Hepatocyte (in vitro differentiated cells): ENCODE measurements at regions not wholly inside any gene's neighbourhood (a gene's known extent, or its start where the extent isn't known, plus 50 kb on each side); places are given as distances from the start of the nearest gene placed in this dataset.
"Not testable (repeated sequence)": the region's sequence is repeated elsewhere in the genome, so short reads cannot be mapped to it uniquely, and the experiment has no call there.

Experiments used
- DNase-seq: peaks from one replicate; pipeline ENCODE4 v3.0.0-alpha.2; 2016; ENCODE audit warnings: low spot score
- H2AFZ ChIP-seq: fragments of 200-600 bp; sonication (generic); 2 replicates; pipeline ENCODE4 v1.6.0; 2016; ENCODE audit warnings: antibody characterized with exemption, mild to moderate bottlenecking
- H3K27ac ChIP-seq: fragments of 200-600 bp; sonication (generic); 2 replicates; pipeline ENCODE4 v1.5.1; 2016; ENCODE audit warnings: mild to moderate bottlenecking
- H3K27me3 ChIP-seq: fragments of 200-600 bp; sonication (generic); 2 replicates; pipeline ENCODE4 v1.6.1; 2016
- H3K36me3 ChIP-seq: fragments of 200-600 bp; sonication (generic); replicated peaks from 2 replicates; pipeline ENCODE4 v1.5.1; 2016; ENCODE audit warnings: low read depth; ENCODE audit not compliant: insufficient read depth
- H3K4me1 ChIP-seq: fragments of 200-600 bp; sonication (generic); 2 replicates; pipeline ENCODE4 v1.5.1; 2016; ENCODE audit warnings: mild to moderate bottlenecking, moderate library complexity; ENCODE audit not compliant: insufficient read depth
- H3K4me2 ChIP-seq: fragments of 200-600 bp; sonication (generic); 2 replicates; pipeline ENCODE4 v1.6.0; 2016
- H3K4me3 ChIP-seq: fragments of 200-600 bp; sonication (generic); 2 replicates; pipeline ENCODE4 v1.5.1; 2016; ENCODE audit warnings: mild to moderate bottlenecking
- H3K79me2 ChIP-seq: fragments of 200-600 bp; sonication (generic); 2 replicates; pipeline ENCODE4 v1.6.0; 2017; ENCODE audit warnings: mild to moderate bottlenecking
- H3K9me2 ChIP-seq: fragments of 200-600 bp; sonication (generic); replicated peaks from 2 replicates; pipeline ENCODE4 v1.6.0; 2017; ENCODE audit warnings: mild to moderate bottlenecking; ENCODE audit not compliant: insufficient read depth
- H3K9me3 ChIP-seq: fragments of 200-600 bp; sonication (generic); 2 replicates; pipeline ENCODE4 v1.5.1; 2016; ENCODE audit warnings: low read depth, mild to moderate bottlenecking
- H4K20me1 ChIP-seq: fragments of 200-600 bp; sonication (generic); 2 replicates; pipeline ENCODE4 v1.6.0; 2016; ENCODE audit warnings: mild to moderate bottlenecking; ENCODE audit not compliant: insufficient read depth, poor library complexity, severe bottlenecking
- CTCF ChIP-seq: fragments of 200-600 bp; sonication (generic); IDR thresholded peaks from 2 replicates; pipeline ENCODE4 v1.5.1; 2016; ENCODE audit warnings: antibody characterized with exemption, mild to moderate bottlenecking; ENCODE audit not compliant: poor library complexity
- EZH2 ChIP-seq: fragments of 200-600 bp; sonication (generic); IDR thresholded peaks from 2 replicates; pipeline ENCODE4 v1.6.1; 2016; ENCODE audit warnings: antibody characterized with exemption, mild to moderate bottlenecking, borderline replicate concordance
- EZH2phosphoT487 ChIP-seq: fragments of 200-600 bp; sonication (generic); IDR thresholded peaks from one replicate; pipeline ENCODE4 v1.6.1; 2018; ENCODE audit warnings: antibody characterized with exemption, mild to moderate bottlenecking, low read depth, moderate library complexity; ENCODE audit not compliant: unreplicated experiment, severe bottlenecking
- WGBS: methylation state at CpG from one replicate; pipeline ENCODE4 v1.1.6; 2016; ENCODE audit warnings: low lambda C conversion rate; ENCODE audit errors: missing lambda C conversion rate; 5-methylcytosine and 5-hydroxymethylcytosine counted together

DNA sequence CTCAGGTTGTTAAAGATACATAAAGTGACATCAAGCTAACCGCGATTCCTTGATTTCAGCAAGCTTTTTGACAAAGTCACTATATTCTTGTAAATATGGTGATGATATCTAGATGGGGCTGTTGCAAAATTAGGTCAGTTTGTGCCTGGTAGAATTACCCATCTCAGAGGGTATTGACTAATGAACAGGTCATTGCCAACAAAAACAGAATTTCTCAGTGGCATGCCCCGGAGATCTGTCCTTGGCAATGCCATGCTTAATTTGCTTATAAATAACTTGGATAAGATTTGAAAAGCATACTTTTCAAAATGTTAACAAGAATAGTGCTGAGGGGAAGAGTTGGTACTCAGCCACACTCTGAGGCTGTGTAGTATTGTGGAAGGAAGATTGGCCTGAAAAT is 783.3 kb upstream of the SEMA6A start:
- Histone ChIP-seq H3K4me1 (no peaks in the 10 kb centered on the region), H3K27ac (no peak overlapping the region), H3K9me2 (no peaks in the 10 kb centered on the region), H3K27me3 (no peaks in the 10 kb centered on the region), H4K20me1 (no peaks in the 10 kb centered on the region), H3K4me2 (no peak overlapping the region), H2AFZ (no peak overlapping the region), H3K36me3 (no peaks in the 10 kb centered on the region), H3K9me3 (no peaks in the 10 kb centered on the region), H3K79me2 (no peaks in the 10 kb centered on the region), H3K4me3 (no peak overlapping the region)
- DNase-seq, result no peak
- 95% methylated on average over 3 of the region's 3 CpGs for WGBS
- TF ChIP-seq EZH2, result no peak
- TF ChIP-seq EZH2phosphoT487, result no peak
- TF ChIP-seq CTCF, result no peak

DNA sequence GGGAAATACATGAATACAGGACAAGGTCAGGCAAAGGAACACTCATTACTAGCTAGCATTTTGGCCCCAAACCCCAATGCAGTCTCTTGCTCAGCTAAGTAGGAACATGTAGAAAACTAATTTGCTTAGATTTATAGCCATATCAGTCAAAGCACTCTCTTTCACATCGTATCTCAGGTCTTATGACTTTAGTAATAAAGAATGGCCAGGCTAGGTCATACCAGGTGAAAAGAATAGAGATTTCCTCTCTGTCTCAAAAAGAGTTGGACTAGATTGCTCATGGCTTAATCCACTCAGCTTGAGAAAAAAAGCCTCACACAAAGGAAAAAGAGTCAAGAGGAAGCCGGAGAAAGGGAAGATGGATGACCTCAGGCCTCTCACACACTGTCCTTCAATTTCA is 772.7 kb upstream of the SEMA6A start:
- Histone ChIP-seq H2AFZ (no peak overlapping the region), H3K9me3 (no peaks in the 10 kb centered on the region), H4K20me1 (no peaks in the 10 kb centered on the region), H3K36me3 (no peaks in the 10 kb centered on the region), H3K27me3 (no peaks in the 10 kb centered on the region), H3K4me1 (no peaks in the 10 kb centered on the region), H3K9me2 (no peaks in the 10 kb centered on the region), H3K4me2 (no peak overlapping the region), H3K4me3 (no peak overlapping the region), H3K79me2 (no peaks in the 10 kb centered on the region), H3K27ac (no peak overlapping the region)
- WGBS, result 65% methylated on average over 2 of the region's 2 CpGs
- TF ChIP-seq EZH2, result no peak
- TF ChIP-seq EZH2phosphoT487, result no peak
- no peak for TF ChIP-seq CTCF
- DNase-seq, result no peak

GRCh38 chr5:117343726-117344125 is 769.1 kb upstream of the SEMA6A start:
- H2AFZ ChIP-seq, H3K79me2 ChIP-seq, H3K4me3 ChIP-seq, DNase-seq, H3K36me3 ChIP-seq, H3K4me2 ChIP-seq, H3K27ac ChIP-seq, H3K27me3 ChIP-seq, H3K9me3 ChIP-seq, H3K4me1 ChIP-seq, H4K20me1 ChIP-seq, H3K9me2 ChIP-seq: not testable (repeated sequence)
- 65% methylated on average over 13 of the region's 13 CpGs for WGBS

- H3K9me3 ChIP-seq, result no peaks in the 10 kb centered on the region
- H3K4me2 ChIP-seq, result no peak overlapping the region
- no peak for DNase-seq
- 70% methylated on average over 4 of the region's 4 CpGs for WGBS
- H3K4me3 ChIP-seq, result no peak overlapping the region
- H4K20me1 ChIP-seq, result no peaks in the 10 kb centered on the region
- no peak overlapping the region for H2AFZ ChIP-seq
- TF ChIP-seq CTCF (no peak), EZH2phosphoT487 (no peak), EZH2 (no peak)
- H3K9me2 ChIP-seq, result no peaks in the 10 kb centered on the region
- no peaks in the 10 kb centered on the region for H3K4me1 ChIP-seq
- H3K27ac ChIP-seq, result no peak overlapping the region
- H3K36me3 ChIP-seq, result no peaks in the 10 kb centered on the region
- H3K27me3 ChIP-seq, result no peaks in the 10 kb centered on the region
- no peaks in the 10 kb centered on the region for H3K79me2 ChIP-seq
Measured at GRCh38 chr5:117337064-117337749, 762.6 kb upstream of the SEMA6A start.
